ENCODE measurements at regions not wholly inside any gene's neighbourhood (a gene's known extent, or its start where the extent isn't known, plus 50 kb on each side); places are given as distances from the start of the nearest gene placed in this dataset.

DNA sequence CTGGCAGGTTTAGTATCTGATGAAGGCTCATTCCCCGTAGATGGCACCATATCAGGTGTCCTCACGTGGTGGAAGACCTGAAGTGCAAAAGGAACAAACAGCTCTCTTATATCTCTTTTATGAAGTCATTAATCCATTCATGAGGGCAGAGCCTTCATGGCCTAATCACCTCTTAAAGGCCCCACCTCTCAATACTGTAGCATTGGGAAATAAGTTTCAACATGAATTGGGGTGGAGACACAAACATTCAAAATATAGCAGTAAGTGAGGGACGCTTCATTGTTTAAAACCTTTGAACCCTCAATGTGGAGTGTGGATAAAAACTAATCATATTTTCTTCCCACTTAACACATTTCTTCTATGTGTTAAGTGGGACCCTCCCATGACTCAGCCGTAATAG is 489.4 kb upstream of the WWC1 start:
- TF ChIP-seq, protein P1, sequence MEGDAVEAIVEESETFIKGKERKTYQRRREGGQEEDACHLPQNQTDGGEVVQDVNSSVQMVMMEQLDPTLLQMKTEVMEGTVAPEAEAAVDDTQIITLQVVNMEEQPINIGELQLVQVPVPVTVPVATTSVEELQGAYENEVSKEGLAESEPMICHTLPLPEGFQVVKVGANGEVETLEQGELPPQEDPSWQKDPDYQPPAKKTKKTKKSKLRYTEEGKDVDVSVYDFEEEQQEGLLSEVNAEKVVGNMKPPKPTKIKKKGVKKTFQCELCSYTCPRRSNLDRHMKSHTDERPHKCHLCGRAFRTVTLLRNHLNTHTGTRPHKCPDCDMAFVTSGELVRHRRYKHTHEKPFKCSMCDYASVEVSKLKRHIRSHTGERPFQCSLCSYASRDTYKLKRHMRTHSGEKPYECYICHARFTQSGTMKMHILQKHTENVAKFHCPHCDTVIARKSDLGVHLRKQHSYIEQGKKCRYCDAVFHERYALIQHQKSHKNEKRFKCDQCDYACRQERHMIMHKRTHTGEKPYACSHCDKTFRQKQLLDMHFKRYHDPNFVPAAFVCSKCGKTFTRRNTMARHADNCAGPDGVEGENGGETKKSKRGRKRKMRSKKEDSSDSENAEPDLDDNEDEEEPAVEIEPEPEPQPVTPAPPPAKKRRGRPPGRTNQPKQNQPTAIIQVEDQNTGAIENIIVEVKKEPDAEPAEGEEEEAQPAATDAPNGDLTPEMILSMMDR (IDR thresholded peaks at IDR 0.05 in 4 of 5, conservative IDR thresholded peaks at IDR 0.05 in 1 of 5): no peak
- TF ChIP-seq POLR2A (IDR thresholded peaks at IDR 0.05): no peak

Data from gastrocnemius medialis (tissue), 4 donors.